ENCODE measurements at regions not wholly inside any gene's neighbourhood (a gene's known extent, or its start where the extent isn't known, plus 50 kb on each side); places are given as distances from the start of the nearest gene placed in this dataset.

GRCh38 chr4:62644372-62644771 is 1444.2 kb downstream of the ADGRL3 start:
- Histone ChIP-seq H3K27me3 (replicated peaks; ENCODE audit: insufficient read depth, low read depth, low read length, poor library complexity) (no peaks in the 10 kb centered on the region), H3K4me3 (ENCODE audit: low read depth, low read length, poor library complexity, severe bottlenecking) (no peak overlapping the region), H3K27ac (ENCODE audit: low read depth, low read length, poor library complexity, severe bottlenecking) (no peak overlapping the region), H3K4me1 (ENCODE audit: insufficient read depth, low read length, poor library complexity, severe bottlenecking) (no peaks in the 10 kb centered on the region), H3K9me3 (ENCODE audit: low read depth, low read length, poor library complexity, severe bottlenecking) (no peaks in the 10 kb centered on the region), H3K36me3 (ENCODE audit: insufficient read depth, low read length, poor library complexity, severe bottlenecking) (no peaks in the 10 kb centered on the region)
- ChIA-PET CTCF (no interaction called here), POLR2A (ENCODE audit: low non-redundant PET) (no interaction called here)
- no peak for DNase-seq (ENCODE audit: low spot score)
- no TSS peak for BruUV-seq (replicated peaks)
- intact Hi-C loops (cut with micrococcal nuclease; ENCODE audit: unreplicated experiment), result no loop called here
- TF ChIP-seq EZH2 (IDR thresholded peaks at IDR 0.05; ENCODE audit: borderline replicate concordance, low read depth, low read length, poor library complexity, severe bottlenecking), result no peak
- TF ChIP-seq CTCF (conservative IDR thresholded peaks at IDR 0.05; ENCODE audit: low read depth, low read length), result no peak

DNA sequence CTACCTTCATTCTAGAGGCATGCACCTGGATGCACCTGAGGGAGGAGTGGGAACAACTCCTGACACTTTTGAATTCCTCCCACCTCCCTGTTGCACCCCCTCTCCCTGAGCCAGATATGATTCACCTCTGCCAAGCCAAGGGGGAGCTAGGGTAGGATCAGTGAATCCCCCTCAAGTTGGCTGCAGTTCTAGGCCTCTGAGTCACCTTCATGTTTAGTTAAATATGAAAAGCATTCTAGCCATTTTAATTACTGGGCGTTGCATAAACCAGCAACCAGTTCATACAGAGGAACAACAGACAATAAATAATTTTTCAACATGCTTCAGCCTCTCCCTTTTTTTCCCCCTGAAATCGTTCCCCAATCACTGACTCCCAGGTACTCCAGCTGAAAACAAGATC is 1440.2 kb downstream of the ADGRL3 start:
- CTCF ChIA-PET, result no interaction called here
- no TSS peak for BruUV-seq (replicated peaks)
- H3K27me3 ChIP-seq (replicated peaks; ENCODE audit: insufficient read depth, low read depth, low read length, poor library complexity), result no peaks in the 10 kb centered on the region

GRCh38 chr4:62627671-62628070 is 1427.5 kb downstream of the ADGRL3 start:
- Histone ChIP-seq H3K4me3 (ENCODE audit: low read depth, low read length, poor library complexity, severe bottlenecking) (no peak overlapping the region), H3K4me1 (ENCODE audit: insufficient read depth, low read length, poor library complexity, severe bottlenecking) (no peaks in the 10 kb centered on the region), H3K36me3 (ENCODE audit: insufficient read depth, low read length, poor library complexity, severe bottlenecking) (no peaks in the 10 kb centered on the region), H3K9me3 (ENCODE audit: low read depth, low read length, poor library complexity, severe bottlenecking) (no peaks in the 10 kb centered on the region), H3K27ac (ENCODE audit: low read depth, low read length, poor library complexity, severe bottlenecking) (no peak overlapping the region), H3K27me3 (replicated peaks; ENCODE audit: insufficient read depth, low read depth, low read length, poor library complexity) (no peaks in the 10 kb centered on the region)
- no peak for DNase-seq (ENCODE audit: low spot score)
- TF ChIP-seq CTCF (conservative IDR thresholded peaks at IDR 0.05; ENCODE audit: low read depth, low read length), result no peak
- TF ChIP-seq EZH2 (IDR thresholded peaks at IDR 0.05; ENCODE audit: borderline replicate concordance, low read depth, low read length, poor library complexity, severe bottlenecking), result no peak
- intact Hi-C loops (cut with micrococcal nuclease; ENCODE audit: unreplicated experiment), result no loop called here
- ChIA-PET POLR2A (ENCODE audit: low non-redundant PET) (no interaction called here), CTCF (no interaction called here)
- BruUV-seq (replicated peaks), result no TSS peak

More for the DNA sequence above, 1440.2 kb downstream of the ADGRL3 start:
- TF ChIP-seq CTCF (conservative IDR thresholded peaks at IDR 0.05; ENCODE audit: low read depth, low read length), result no peak
- no peak for TF ChIP-seq EZH2 (IDR thresholded peaks at IDR 0.05; ENCODE audit: borderline replicate concordance, low read depth, low read length, poor library complexity, severe bottlenecking)
- POLR2A ChIA-PET (ENCODE audit: low non-redundant PET), result no interaction called here
- H3K4me1 ChIP-seq (ENCODE audit: insufficient read depth, low read length, poor library complexity, severe bottlenecking), result no peaks in the 10 kb centered on the region
- no peaks in the 10 kb centered on the region for H3K9me3 ChIP-seq (ENCODE audit: low read depth, low read length, poor library complexity, severe bottlenecking)
- DNase-seq (ENCODE audit: low spot score), result no peak
- H3K4me3 ChIP-seq (ENCODE audit: low read depth, low read length, poor library complexity, severe bottlenecking), result no peak overlapping the region
- no peaks in the 10 kb centered on the region for H3K36me3 ChIP-seq (ENCODE audit: insufficient read depth, low read length, poor library complexity, severe bottlenecking)
- H3K27ac ChIP-seq (ENCODE audit: low read depth, low read length, poor library complexity, severe bottlenecking), result no peak overlapping the region
- intact Hi-C loops (cut with micrococcal nuclease; ENCODE audit: unreplicated experiment), result no loop called here

Measured in A673 (cell line).